HG03520 (cell line): ENCODE measurements at regions not wholly inside any gene's neighbourhood (a gene's known extent, or its start where the extent isn't known, plus 50 kb on each side); places are given as distances from the start of the nearest gene placed in this dataset.
"Not testable (repeated sequence)": the region's sequence is repeated elsewhere in the genome, so short reads cannot be mapped to it uniquely, and the experiment has no call there.

Experiments used
- ATAC-seq: cut with Tn5 transposase; IDR thresholded peaks from one replicate; pipeline ENCODE4 v1.9.1; 2021; ENCODE audit warnings: mild to moderate bottlenecking, moderate library complexity; ENCODE audit not compliant: unreplicated experiment

GRCh38 chr12:67034110-67034879, 234.9 kb upstream of the CAND1 start:
- ATAC-seq = no peak

GRCh38 chr12:67035121-67035520, 234.0 kb upstream of the CAND1 start:
- ATAC-seq = no peak

GRCh38 chr12:67038486-67038885, 230.7 kb upstream of the CAND1 start:
- ATAC-seq = no peak

- no peak for ATAC-seq
These were observed 228.9 kb upstream of the CAND1 start for GRCh38 chr12:67039995-67040860.

- ATAC-seq = no peak
These were observed 228.4 kb upstream of the CAND1 start for GRCh38 chr12:67040861-67041137.

GRCh38 chr12:67042697-67043131, 226.4 kb upstream of the CAND1 start:
- ATAC-seq = no peak

- no peak for ATAC-seq
These were observed 225.4 kb upstream of the CAND1 start for GRCh38 chr12:67043771-67044170.

GRCh38 chr12:67045650-67046049, 223.5 kb upstream of the CAND1 start:
- no peak for ATAC-seq

GRCh38 chr12:67046062-67046461, 223.1 kb upstream of the CAND1 start:
- no peak for ATAC-seq

GRCh38 chr12:67047634-67048033, 221.5 kb upstream of the CAND1 start:
- ATAC-seq = no peak

- no peak for ATAC-seq
These were observed 220.8 kb upstream of the CAND1 start for GRCh38 chr12:67048371-67048770.

- ATAC-seq = not testable (repeated sequence)
These were observed 220.0 kb upstream of the CAND1 start for GRCh38 chr12:67049199-67049598.

- ATAC-seq = no peak
These were observed 216.2 kb upstream of the CAND1 start for GRCh38 chr12:67052981-67053380.

- ATAC-seq = no peak
These were observed 212.8 kb upstream of the CAND1 start for GRCh38 chr12:67056329-67056728.

- no peak for ATAC-seq
These were observed 212.1 kb upstream of the CAND1 start for GRCh38 chr12:67057072-67057471.

- no peak for ATAC-seq
These were observed 207.0 kb upstream of the CAND1 start for GRCh38 chr12:67062193-67062592.

- no peak for ATAC-seq
These were observed 201.5 kb upstream of the CAND1 start for GRCh38 chr12:67067453-67068203.

GRCh38 chr12:67068204-67068731, 200.9 kb upstream of the CAND1 start:
- no peak for ATAC-seq

GRCh38 chr12:67068761-67069450, 200.3 kb upstream of the CAND1 start:
- ATAC-seq = peak; percentile 52

GRCh38 chr12:67069451-67070306, 199.5 kb upstream of the CAND1 start:
- peak; percentile 67 for ATAC-seq
